Activated CD4-positive, alpha-beta T cell treated with anti-CD3 and anti-CD28 coated beads for 4 hours (primary cell): ENCODE measurements at regions not wholly inside any gene's neighbourhood (a gene's known extent, or its start where the extent isn't known, plus 50 kb on each side); places are given as distances from the start of the nearest gene placed in this dataset.

Experiments used
- DNase-seq, 2 donors: peaks; one replicate each; pipeline ENCODE4 v3.0.0-alpha.2; 2020

- no peak for DNase-seq
These were observed 190.6 kb upstream of the PCDH18 start for GRCh38 chr4:137722910-137723309.

- DNase-seq: no peak
These were observed 179.2 kb upstream of the PCDH18 start for GRCh38 chr4:137711502-137711901.

- no peak for DNase-seq
These were observed 175.3 kb upstream of the PCDH18 start for GRCh38 chr4:137707626-137708025.

- DNase-seq: no peak
These were observed 174.9 kb upstream of the PCDH18 start for GRCh38 chr4:137707102-137707620.

GRCh38 chr4:137705171-137705783, 173.0 kb upstream of the PCDH18 start:
- DNase-seq: no peak

- DNase-seq: no peak
These were observed 170.9 kb upstream of the PCDH18 start for GRCh38 chr4:137703195-137703594.

GRCh38 chr4:137702512-137702911, 170.2 kb upstream of the PCDH18 start:
- no peak for DNase-seq

- DNase-seq: no peak
These were observed 169.1 kb upstream of the PCDH18 start for GRCh38 chr4:137701401-137701800.

GRCh38 chr4:137700751-137701150, 168.5 kb upstream of the PCDH18 start:
- DNase-seq: no peak

- no peak for DNase-seq
These were observed 167.8 kb upstream of the PCDH18 start for GRCh38 chr4:137700072-137700471.

- DNase-seq: no peak
These were observed 161.8 kb upstream of the PCDH18 start for GRCh38 chr4:137694138-137694537.

- DNase-seq: no peak
These were observed 161.3 kb upstream of the PCDH18 start for GRCh38 chr4:137693641-137694040.

GRCh38 chr4:137692205-137692604, 159.9 kb upstream of the PCDH18 start:
- no peak for DNase-seq

- no peak for DNase-seq
These were observed 156.4 kb upstream of the PCDH18 start for GRCh38 chr4:137688651-137689050.

GRCh38 chr4:137685357-137685756, 153.1 kb upstream of the PCDH18 start:
- no peak for DNase-seq

- no peak for DNase-seq
These were observed 148.8 kb upstream of the PCDH18 start for GRCh38 chr4:137681081-137681480.

GRCh38 chr4:137678796-137679195, 146.5 kb upstream of the PCDH18 start:
- DNase-seq: no peak

GRCh38 chr4:137677863-137678262, 145.6 kb upstream of the PCDH18 start:
- no peak for DNase-seq

- DNase-seq: no peak
These were observed 144.2 kb upstream of the PCDH18 start for GRCh38 chr4:137676357-137676998.

- no peak for DNase-seq
These were observed 141.8 kb upstream of the PCDH18 start for GRCh38 chr4:137674066-137674465.

- DNase-seq: no peak
These were observed 136.7 kb upstream of the PCDH18 start for GRCh38 chr4:137668885-137669545.

- DNase-seq: no peak
These were observed 132.1 kb upstream of the PCDH18 start for GRCh38 chr4:137664416-137664815.

- DNase-seq: no peak
These were observed 131.7 kb upstream of the PCDH18 start for GRCh38 chr4:137664046-137664387.
